AG04450 (cell line): ENCODE measurements at regions not wholly inside any gene's neighbourhood (a gene's known extent, or its start where the extent isn't known, plus 50 kb on each side); places are given as distances from the start of the nearest gene placed in this dataset.

Experiments used
- CTCF ChIA-PET: fragments of 300-600, 350-600 bp; formaldehyde crosslinking; extraction: SDS; loops from one replicate; lab custom pipeline; 2022; ENCODE audit warnings: antibody characterized with exemption, inconsistent platforms; lab: Charles Lee
- POLR2A ChIA-PET: fragments of 350-600 bp; formaldehyde crosslinking; extraction: SDS; loops from one replicate; lab custom pipeline; 2021; ENCODE audit warnings: antibody characterized with exemption, inconsistent platforms; lab: Yijun Ruan, JAX
- DNase-seq: peaks from one replicate; pipeline ENCODE4 v3.0.0-alpha.2; 2011; ENCODE audit warnings: low read depth, low spot score
- H3K27ac ChIP-seq: one replicate; pipeline ENCODE4 v1.5.1; 2012; ENCODE audit warnings: low read depth, low read length, control low read depth
- H3K27me3 ChIP-seq: one replicate; pipeline ENCODE4 v1.6.0; 2012; ENCODE audit warnings: low read length; ENCODE audit not compliant: control insufficient read depth, insufficient read depth
- H3K4me3 ChIP-seq: 2 replicates; pipeline ENCODE4 v1.5.1; 2011; ENCODE audit warnings: mild to moderate bottlenecking, low read depth, low read length, control low read depth
- H3K9me3 ChIP-seq: 2 replicates; pipeline ENCODE4 v1.5.1; 2012; ENCODE audit warnings: low read length; ENCODE audit not compliant: control insufficient read depth, insufficient read depth
- CTCF ChIP-seq: IDR thresholded peaks from 2 replicates; pipeline ENCODE4 v1.5.1; 2011; ENCODE audit warnings: low read depth, low read length, control low read depth, inconsistent platforms

- ChIA-PET CTCF (interaction anchor here (0.5 kb wide), 1 partner anchor 351 kb away, joined by 4 read pairs; no protein-coding TSS in a partner anchor), POLR2A (no interaction called here)
- no peaks in the 10 kb centered on the region for H3K27me3 ChIP-seq
- no peak overlapping the region for H3K27ac ChIP-seq
- H3K4me3 ChIP-seq, result no peak overlapping the region
- H3K9me3 ChIP-seq, result no peaks in the 10 kb centered on the region
- no peak for TF ChIP-seq CTCF
- DNase-seq, result no peak
These were observed 358.0 kb upstream of the ZEB2 start for GRCh38 chr2:144877893-144878292.

- no peak for TF ChIP-seq CTCF
- no peak for DNase-seq
- Histone ChIP-seq H3K4me3 (no peak overlapping the region), H3K27me3 (no peaks in the 10 kb centered on the region), H3K27ac (no peak overlapping the region), H3K9me3 (no peaks in the 10 kb centered on the region)
- ChIA-PET CTCF (interaction anchor here (1.0 kb wide), 1 partner anchor 13 kb away, joined by 3 read pairs; no protein-coding TSS in a partner anchor), POLR2A (no interaction called here)
These were observed 356.1 kb upstream of the ZEB2 start for GRCh38 chr2:144876013-144876412.

- ChIA-PET POLR2A (no interaction called here), CTCF (interaction anchor here (1.0 kb wide), 1 partner anchor 12 kb away, joined by 3 read pairs; no protein-coding TSS in a partner anchor)
- H3K4me3 ChIP-seq, result no peak overlapping the region
- no peaks in the 10 kb centered on the region for H3K27me3 ChIP-seq
- no peak for TF ChIP-seq CTCF
- DNase-seq, result no peak
- no peaks in the 10 kb centered on the region for H3K9me3 ChIP-seq
- H3K27ac ChIP-seq, result no peak overlapping the region
These were observed 355.5 kb upstream of the ZEB2 start for GRCh38 chr2:144875290-144875969.

- no peak overlapping the region for H3K27ac ChIP-seq
- CTCF ChIA-PET, result interaction anchor here (1.3 to 1.6 kb wide), 2 partner anchors 273 to 887 kb away, joined by 3 to 4 read pairs; no protein-coding TSS in a partner anchor
- POLR2A ChIA-PET, result no interaction called here
- DNase-seq, result no peak
- H3K27me3 ChIP-seq, result no peaks in the 10 kb centered on the region
- H3K4me3 ChIP-seq, result no peak overlapping the region
- H3K9me3 ChIP-seq, result no peaks in the 10 kb centered on the region
- TF ChIP-seq CTCF, result no peak
These were observed 345.8 kb upstream of the ZEB2 start for GRCh38 chr2:144865670-144866069.

- Histone ChIP-seq H3K27me3 (no peaks in the 10 kb centered on the region), H3K4me3 (no peak overlapping the region), H3K27ac (no peak overlapping the region), H3K9me3 (no peaks in the 10 kb centered on the region)
- ChIA-PET CTCF (no interaction called here), POLR2A (no interaction called here)
- no peak for TF ChIP-seq CTCF
- no peak for DNase-seq
These were observed 339.8 kb upstream of the ZEB2 start for GRCh38 chr2:144859716-144860115.
